Ovary (tissue), 7 donors: ENCODE measurements at regions not wholly inside any gene's neighbourhood (a gene's known extent, or its start where the extent isn't known, plus 50 kb on each side); places are given as distances from the start of the nearest gene placed in this dataset.

Source experiments
- DNase-seq, 5 donors: peaks; one replicate each; pipeline ENCODE4 v3.0.0-alpha.2; 2019 to 2020
- H3K27ac ChIP-seq, 2 donors: fragments of 200-600 bp; one replicate each; pipeline versions ENCODE4 v1.5.1 to v1.8.0; 2019 to 2022
- H3K27me3 ChIP-seq: fragments of 200-600 bp; one replicate; pipeline ENCODE4 v1.8.0; 2022
- H3K36me3 ChIP-seq: fragments of 200-600 bp; sonication (generic); one replicate; pipeline ENCODE4 v1.5.1; 2019
- H3K4me1 ChIP-seq: one replicate; pipeline ENCODE4 v1.8.1; 2013; ENCODE audit warnings: mild to moderate bottlenecking, moderate library complexity; ENCODE audit not compliant: insufficient read depth
- H3K4me3 ChIP-seq: fragments of 200-600 bp; sonication (generic); one replicate; pipeline ENCODE4 v1.5.1; 2017
- H3K9me3 ChIP-seq, 2 donors: fragments of 200-600 bp in 1 of 2; sonication (generic) in 1 of 2; one replicate each; pipeline versions ENCODE4 v1.5.1 to v1.8.1; 2013 to 2019; ENCODE audit warnings: mild to moderate bottlenecking in 1 of 2, moderate library complexity in 1 of 2
- EP300 ChIP-seq: sonication (generic); formaldehyde crosslinking; IDR thresholded peaks from one replicate; pipeline ENCODE4 v1.6.1; 2017; ENCODE audit warnings: antibody characterized with exemption
- POLR2A ChIP-seq: fragments of 450-650 bp; IDR thresholded peaks from one replicate; pipeline ENCODE4 v1.6.1; 2017; ENCODE audit warnings: antibody characterized with exemption, mild to moderate bottlenecking, moderate library complexity
- WGBS, 3 donors: extraction: QIAGEN DNeasy Blood & Tissue Kit in 1 of 3; methylation state at CpG; one replicate each; pipeline versions ENCODE4 v1.1.5 to v1.1.7; 2013 to 2017; 5-methylcytosine and 5-hydroxymethylcytosine counted together
- intact Hi-C, 4 donors: fragments of 100-400 bp; cut with DNase I; formaldehyde crosslinking; loops; one replicate each; pipeline versions ENCODE4 v1.11.0 to v1.15.1; 2022 to 2023
- TF ChIP-seq, protein P1 (sequence below), 3 donors: fragments of 450-650 bp in 2 of 3; fragments of 200-600 bp in 1 of 3; IDR thresholded peaks; one replicate each; pipeline versions ENCODE4 v1.5.1 to v1.8.0; 2016 to 2022; ENCODE audit warnings: antibody characterized with exemption in 3 of 3, mild to moderate bottlenecking in 1 of 3
- donor health status: DM: no; HTN: no; CAD: no; lungs with moderate emphysema.
- donor health status: DM: no; HTN: no; CAD: no.
- donor health status: Bipolar disorder and iron deficiency.
- donor health status: DM: no; HTN: no; CAD: no.
- donor health status: DM: yes; HTN: yes; CAD: no.

DNA sequence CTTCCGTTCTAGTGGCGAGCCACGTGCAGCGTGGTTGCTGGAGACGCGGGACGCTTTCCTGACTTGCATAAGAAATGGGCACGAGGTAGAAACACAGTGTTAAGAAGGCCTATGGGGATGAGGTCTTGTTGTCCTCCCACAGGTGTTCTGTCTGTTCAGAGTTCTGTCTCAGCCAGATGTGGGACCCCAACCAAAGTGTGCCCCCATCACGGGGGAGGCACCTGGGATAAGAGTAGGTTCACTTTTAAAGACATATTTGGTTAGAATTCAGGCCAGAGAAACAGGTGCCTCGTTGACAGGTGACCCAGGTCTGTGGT lies 56.0 kb upstream of the PITRM1 start:
- TF ChIP-seq POLR2A: no peak
- TF ChIP-seq, protein P1, sequence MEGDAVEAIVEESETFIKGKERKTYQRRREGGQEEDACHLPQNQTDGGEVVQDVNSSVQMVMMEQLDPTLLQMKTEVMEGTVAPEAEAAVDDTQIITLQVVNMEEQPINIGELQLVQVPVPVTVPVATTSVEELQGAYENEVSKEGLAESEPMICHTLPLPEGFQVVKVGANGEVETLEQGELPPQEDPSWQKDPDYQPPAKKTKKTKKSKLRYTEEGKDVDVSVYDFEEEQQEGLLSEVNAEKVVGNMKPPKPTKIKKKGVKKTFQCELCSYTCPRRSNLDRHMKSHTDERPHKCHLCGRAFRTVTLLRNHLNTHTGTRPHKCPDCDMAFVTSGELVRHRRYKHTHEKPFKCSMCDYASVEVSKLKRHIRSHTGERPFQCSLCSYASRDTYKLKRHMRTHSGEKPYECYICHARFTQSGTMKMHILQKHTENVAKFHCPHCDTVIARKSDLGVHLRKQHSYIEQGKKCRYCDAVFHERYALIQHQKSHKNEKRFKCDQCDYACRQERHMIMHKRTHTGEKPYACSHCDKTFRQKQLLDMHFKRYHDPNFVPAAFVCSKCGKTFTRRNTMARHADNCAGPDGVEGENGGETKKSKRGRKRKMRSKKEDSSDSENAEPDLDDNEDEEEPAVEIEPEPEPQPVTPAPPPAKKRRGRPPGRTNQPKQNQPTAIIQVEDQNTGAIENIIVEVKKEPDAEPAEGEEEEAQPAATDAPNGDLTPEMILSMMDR (IDR thresholded peaks at IDR 0.05): no peak
- TF ChIP-seq EP300: no peak
- H3K9me3 ChIP-seq: no peaks in the 10 kb centered on the region
- 91% methylated on average over 10 of the region's 10 CpGs for WGBS, 3 donors
- intact Hi-C loops: no loop called here
- H3K4me1 ChIP-seq: peaks cover 4% of the 10 kb centered on the region
- H3K27me3 ChIP-seq: no peaks in the 10 kb centered on the region
- H3K36me3 ChIP-seq: no peaks in the 10 kb centered on the region
- DNase-seq: no peak
- no peak overlapping the region for H3K27ac ChIP-seq
- H3K4me3 ChIP-seq: no peak overlapping the region

DNA sequence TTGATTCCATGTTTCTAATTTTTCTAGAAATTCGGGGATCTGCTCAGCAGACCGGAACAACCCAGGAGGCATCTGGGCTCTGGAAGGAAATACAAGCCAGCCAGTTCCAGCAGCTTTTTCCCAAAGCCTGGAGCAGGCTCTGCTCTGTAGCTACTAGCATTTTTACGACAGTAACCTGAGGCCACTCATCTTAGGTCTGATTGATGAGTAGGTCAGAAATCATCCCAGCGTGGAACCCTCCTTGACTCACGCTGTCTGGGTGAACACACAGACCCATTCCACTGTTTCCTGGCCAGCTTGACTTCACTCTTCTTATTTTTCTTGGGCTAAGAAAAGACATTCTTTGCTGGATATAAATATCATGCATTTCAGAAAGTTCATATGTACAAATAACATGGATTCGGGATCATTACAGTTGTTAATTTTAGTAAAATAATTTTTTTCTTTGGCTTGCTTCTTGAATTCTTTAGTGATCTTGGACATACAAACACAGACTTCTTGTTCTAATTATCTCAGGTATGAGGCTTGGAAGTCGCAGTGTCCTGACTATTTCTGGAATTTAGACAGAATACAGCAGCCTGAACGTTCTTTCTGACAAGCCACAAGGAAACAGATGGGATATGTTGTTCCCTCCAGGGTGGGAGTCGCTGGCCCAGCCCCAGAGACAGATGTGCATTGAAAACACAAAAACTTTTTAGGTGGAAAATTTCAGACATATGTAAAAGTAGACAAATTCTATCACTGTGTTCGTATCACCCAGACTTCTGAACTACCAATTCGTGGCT lies 54.6 kb upstream of the PITRM1 start:
- TF ChIP-seq, protein P1 (IDR thresholded peaks at IDR 0.05): no peak
- TF ChIP-seq POLR2A (no peak), EP300 (no peak)
- no peak for DNase-seq
- Histone ChIP-seq H3K36me3 (no peaks in the 10 kb centered on the region), H3K9me3 (no peaks in the 10 kb centered on the region), H3K4me3 (no peak overlapping the region), H3K27ac (no peak overlapping the region), H3K27me3 (no peaks in the 10 kb centered on the region), H3K4me1 (peaks cover 4% of the 10 kb centered on the region)
- intact Hi-C loops: no loop called here
- 7 to 9% (median 7%) methylated on average over 11 of the region's 11 CpGs for WGBS, 3 donors

DNA sequence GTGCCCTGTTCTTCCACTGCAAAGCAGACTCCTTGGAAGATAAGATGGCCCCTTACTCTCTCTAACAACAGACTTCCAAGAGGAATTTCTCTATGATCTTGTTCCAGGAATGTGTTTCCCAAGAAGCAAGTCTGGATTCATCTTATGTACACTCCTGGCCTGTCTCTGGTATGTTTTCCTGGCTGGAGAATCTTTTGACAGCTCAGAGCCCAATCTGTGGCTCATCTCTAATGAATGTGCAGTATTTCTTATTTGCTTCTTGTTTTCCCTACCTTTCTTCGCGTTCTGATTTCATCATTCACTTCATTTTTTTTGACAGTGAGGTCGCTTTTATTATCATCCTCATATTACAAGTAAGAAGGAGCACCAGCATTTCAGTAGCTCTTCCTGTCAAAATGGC lies 53.0 kb upstream of the PITRM1 start:
- H3K4me1 ChIP-seq: peaks cover 4% of the 10 kb centered on the region
- no peak overlapping the region for H3K27ac ChIP-seq
- no peaks in the 10 kb centered on the region for H3K36me3 ChIP-seq
- H3K4me3 ChIP-seq: no peak overlapping the region
- H3K27me3 ChIP-seq: no peaks in the 10 kb centered on the region
- 29 to 44% (median 31%) methylated on average over 3 of the region's 3 CpGs for WGBS, 3 donors
- no peak for TF ChIP-seq POLR2A
- TF ChIP-seq EP300: no peak
- TF ChIP-seq, protein P1 (IDR thresholded peaks at IDR 0.05): no peak
- H3K9me3 ChIP-seq: no peaks in the 10 kb centered on the region
- DNase-seq: no peak
- intact Hi-C loops: no loop called here

DNA sequence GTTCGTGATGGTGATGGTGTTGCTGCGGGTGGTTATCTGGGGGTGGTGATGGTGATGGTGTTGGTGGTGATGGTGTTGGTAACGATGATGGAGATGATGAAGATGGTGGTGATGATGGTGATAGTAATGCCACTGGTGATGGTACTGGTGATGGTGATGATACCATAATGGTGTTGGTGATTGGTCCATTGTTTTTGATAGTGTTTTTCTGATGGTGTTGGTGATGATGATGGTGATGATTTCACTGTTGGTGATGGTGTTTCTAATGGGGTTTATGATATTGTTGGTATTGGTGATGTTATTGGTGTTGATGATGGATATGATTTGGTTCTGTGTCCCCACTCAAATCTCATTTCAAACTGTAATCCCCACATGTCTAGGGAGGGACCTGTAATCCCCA lies 51.7 kb upstream of the PITRM1 start:
- Histone ChIP-seq H3K4me3 (no peak overlapping the region), H3K4me1 (peaks cover 4% of the 10 kb centered on the region), H3K9me3 (no peaks in the 10 kb centered on the region), H3K27ac (no peak overlapping the region), H3K27me3 (no peaks in the 10 kb centered on the region), H3K36me3 (no peaks in the 10 kb centered on the region)
- 97 to 98% (median 97%) methylated on average over 3 of the region's 3 CpGs for WGBS, 3 donors
- no peak for DNase-seq
- TF ChIP-seq, protein P1 (IDR thresholded peaks at IDR 0.05): no peak
- TF ChIP-seq EP300: no peak
- no peak for TF ChIP-seq POLR2A
- intact Hi-C loops: no loop called here
